Chondrocyte (in vitro differentiated cells): ENCODE measurements at regions not wholly inside any gene's neighbourhood (a gene's known extent, or its start where the extent isn't known, plus 50 kb on each side); places are given as distances from the start of the nearest gene placed in this dataset.

Source experiments
- DNase-seq: peaks from one replicate; pipeline ENCODE4 v3.0.0; 2021; ENCODE audit warnings: mixed read lengths, low spot score
- H3K27ac Mint-ChIP-seq: one replicate; pipeline ENCODE4 v1.8.0; 2021; ENCODE audit warnings: mild to moderate bottlenecking, moderate library complexity, mixed read lengths; ENCODE audit not compliant: unreplicated experiment
- H3K27me3 Mint-ChIP-seq: 2 replicates; pipeline ENCODE4 v1.8.0; 2021; ENCODE audit warnings: low read depth, mixed read lengths
- H3K36me3 Mint-ChIP-seq: 2 replicates; pipeline ENCODE4 v1.8.0; 2021; ENCODE audit warnings: low read depth, mixed read lengths
- H3K4me1 Mint-ChIP-seq: 2 replicates; pipeline ENCODE4 v1.8.0; 2021; ENCODE audit warnings: low read depth, mild to moderate bottlenecking, mixed read lengths
- H3K4me3 Mint-ChIP-seq: one replicate; pipeline ENCODE4 v1.8.0; 2021; ENCODE audit warnings: mild to moderate bottlenecking, moderate library complexity, mixed read lengths; ENCODE audit not compliant: unreplicated experiment
- H3K9me3 Mint-ChIP-seq: 2 replicates; pipeline ENCODE4 v1.8.0; 2021; ENCODE audit warnings: low read depth, mixed read lengths
- TF ChIP-seq, protein P1 (sequence below): fragments of 200-600 bp; sonication (generic); IDR thresholded peaks from 2 replicates; pipeline ENCODE4 v1.5.0; 2021; ENCODE audit warnings: antibody characterized with exemption, mild to moderate bottlenecking, moderate library complexity

DNA sequence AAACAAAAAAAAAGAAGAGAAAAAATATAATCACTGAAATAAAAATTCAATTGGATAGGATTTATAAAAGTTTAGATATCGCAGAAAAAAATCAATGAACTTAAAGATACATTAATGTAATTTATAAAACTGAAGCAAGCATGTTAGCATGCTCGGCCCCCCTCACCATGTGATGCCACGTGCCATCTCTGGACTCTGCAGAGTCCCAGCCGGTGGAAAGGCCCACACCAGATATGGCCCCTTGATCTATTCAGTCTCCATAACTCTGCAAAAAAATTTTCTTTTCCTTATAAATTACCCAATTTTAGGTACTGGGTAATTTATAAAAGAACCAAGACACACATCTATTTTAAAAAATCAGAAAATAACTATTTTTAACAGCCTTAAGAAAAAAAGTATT lies 476.0 kb upstream of the ANO3 start:
- peaks cover 3% of the 10 kb centered on the region for H3K27me3 Mint-ChIP-seq
- H3K4me1 Mint-ChIP-seq: peaks cover 4% of the 10 kb centered on the region
- H3K4me3 Mint-ChIP-seq: no peak overlapping the region
- no peaks in the 10 kb centered on the region for H3K36me3 Mint-ChIP-seq
- TF ChIP-seq, protein P1, sequence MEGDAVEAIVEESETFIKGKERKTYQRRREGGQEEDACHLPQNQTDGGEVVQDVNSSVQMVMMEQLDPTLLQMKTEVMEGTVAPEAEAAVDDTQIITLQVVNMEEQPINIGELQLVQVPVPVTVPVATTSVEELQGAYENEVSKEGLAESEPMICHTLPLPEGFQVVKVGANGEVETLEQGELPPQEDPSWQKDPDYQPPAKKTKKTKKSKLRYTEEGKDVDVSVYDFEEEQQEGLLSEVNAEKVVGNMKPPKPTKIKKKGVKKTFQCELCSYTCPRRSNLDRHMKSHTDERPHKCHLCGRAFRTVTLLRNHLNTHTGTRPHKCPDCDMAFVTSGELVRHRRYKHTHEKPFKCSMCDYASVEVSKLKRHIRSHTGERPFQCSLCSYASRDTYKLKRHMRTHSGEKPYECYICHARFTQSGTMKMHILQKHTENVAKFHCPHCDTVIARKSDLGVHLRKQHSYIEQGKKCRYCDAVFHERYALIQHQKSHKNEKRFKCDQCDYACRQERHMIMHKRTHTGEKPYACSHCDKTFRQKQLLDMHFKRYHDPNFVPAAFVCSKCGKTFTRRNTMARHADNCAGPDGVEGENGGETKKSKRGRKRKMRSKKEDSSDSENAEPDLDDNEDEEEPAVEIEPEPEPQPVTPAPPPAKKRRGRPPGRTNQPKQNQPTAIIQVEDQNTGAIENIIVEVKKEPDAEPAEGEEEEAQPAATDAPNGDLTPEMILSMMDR: no peak
- no peaks in the 10 kb centered on the region for H3K9me3 Mint-ChIP-seq
- no peak overlapping the region for H3K27ac Mint-ChIP-seq
- DNase-seq: no peak

DNA sequence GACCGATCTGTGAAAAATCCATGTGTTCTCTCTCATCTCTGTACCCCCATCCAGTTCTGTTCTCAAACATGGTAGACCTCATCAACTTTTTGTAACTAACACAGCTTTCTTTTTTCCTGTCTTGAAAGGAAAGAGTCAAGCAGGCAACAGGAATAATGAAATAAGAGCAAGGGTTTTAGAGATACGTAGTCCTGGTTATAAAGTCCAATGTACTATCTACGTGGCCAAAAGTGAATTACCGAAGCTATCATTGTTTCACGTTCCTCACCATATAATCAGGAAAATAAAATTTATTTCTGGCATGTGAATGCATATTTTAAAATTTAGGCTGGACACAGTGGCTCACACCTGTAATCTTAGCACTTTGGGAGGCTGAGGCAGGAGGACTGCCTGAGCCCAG lies 472.2 kb upstream of the ANO3 start:
- TF ChIP-seq, protein P1: no peak
- no peak overlapping the region for H3K4me3 Mint-ChIP-seq
- DNase-seq: no peak
- H3K27me3 Mint-ChIP-seq: peaks cover 3% of the 10 kb centered on the region
- H3K4me1 Mint-ChIP-seq: peaks cover 4% of the 10 kb centered on the region
- H3K36me3 Mint-ChIP-seq: no peaks in the 10 kb centered on the region
- no peak overlapping the region for H3K27ac Mint-ChIP-seq
- H3K9me3 Mint-ChIP-seq: no peaks in the 10 kb centered on the region

DNA sequence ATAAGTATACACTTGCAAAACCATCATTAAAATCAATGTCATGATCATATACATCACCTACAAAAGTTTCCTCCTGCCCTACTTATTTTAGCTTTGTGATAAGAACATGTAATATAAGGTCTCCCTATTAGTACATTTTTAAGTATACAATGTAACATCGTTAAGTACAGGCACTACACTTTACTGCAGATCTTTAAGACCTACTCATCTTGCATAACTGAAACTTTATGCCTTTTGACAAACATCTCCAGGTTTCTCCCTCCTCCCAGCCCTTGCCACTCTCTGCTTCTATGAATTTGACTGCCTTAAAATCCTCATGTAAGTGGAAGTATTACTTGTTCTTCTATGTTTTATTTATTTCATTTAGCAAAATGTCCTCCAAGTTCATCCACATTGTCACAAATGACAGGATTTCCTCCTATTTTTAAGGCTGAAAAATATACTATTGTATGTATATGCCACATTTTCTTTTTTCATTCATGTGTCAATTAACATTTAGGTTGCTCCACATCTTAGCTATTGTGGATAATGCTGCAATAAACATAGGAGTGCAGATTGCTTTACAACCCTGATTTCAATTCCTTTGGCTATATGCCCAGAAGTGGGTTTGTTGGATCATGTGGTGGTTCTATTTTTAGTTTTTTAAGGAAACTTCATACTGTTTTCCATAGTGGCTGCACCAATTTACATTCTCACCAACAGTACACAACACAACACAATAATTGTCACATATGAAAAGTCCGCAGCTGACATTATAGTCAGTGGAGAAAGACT lies 471.1 kb upstream of the ANO3 start:
- no peak for DNase-seq
- Mint-ChIP-seq H3K36me3 (no peaks in the 10 kb centered on the region), H3K9me3 (no peaks in the 10 kb centered on the region), H3K27me3 (peaks cover 3% of the 10 kb centered on the region), H3K4me1 (peaks cover 4% of the 10 kb centered on the region), H3K27ac (no peak overlapping the region), H3K4me3 (no peak overlapping the region)
- TF ChIP-seq, protein P1: no peak

DNA sequence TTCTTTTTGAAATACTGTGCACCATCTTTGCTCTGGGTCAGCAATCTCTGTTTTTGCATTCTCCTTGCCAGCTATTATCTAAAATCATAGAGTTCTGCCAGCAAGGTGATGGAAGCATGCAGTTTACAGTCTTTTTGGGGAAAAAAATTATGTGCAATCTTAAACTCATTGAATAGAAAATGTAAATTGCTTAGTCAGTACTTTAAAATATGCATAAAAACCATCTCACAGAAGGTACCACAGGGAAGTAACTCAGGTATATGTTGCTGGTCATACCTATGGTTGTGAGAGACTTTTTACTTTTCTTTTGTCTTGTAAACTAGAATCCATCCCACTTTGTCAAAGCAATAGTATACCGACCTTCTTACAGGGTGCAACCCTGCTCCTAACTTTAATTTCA lies 469.8 kb upstream of the ANO3 start:
- Mint-ChIP-seq H3K27me3 (peaks cover 4% of the 10 kb centered on the region), H3K4me3 (no peak overlapping the region), H3K36me3 (no peaks in the 10 kb centered on the region), H3K27ac (no peak overlapping the region), H3K9me3 (no peaks in the 10 kb centered on the region), H3K4me1 (peaks cover 4% of the 10 kb centered on the region)
- DNase-seq: no peak
- TF ChIP-seq, protein P1: no peak

DNA sequence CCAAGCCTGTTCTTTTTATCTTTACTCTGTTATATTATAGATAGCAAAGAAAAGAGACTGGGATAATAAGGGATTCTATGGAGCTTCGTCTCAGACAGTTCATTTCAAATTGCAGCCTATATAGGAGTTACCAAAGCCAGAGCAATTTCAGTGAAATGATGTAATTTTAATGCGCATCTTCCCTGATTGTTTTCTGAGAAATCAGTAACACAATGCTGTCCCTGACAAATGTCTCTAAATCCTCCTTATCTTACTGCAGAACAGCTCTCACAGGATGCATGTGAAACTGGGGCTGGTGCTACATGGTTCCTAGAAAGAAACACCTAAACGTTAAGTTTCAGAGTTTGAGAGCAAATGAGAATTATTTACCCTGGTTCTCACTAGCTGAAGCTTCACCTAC lies 467.9 kb upstream of the ANO3 start:
- no peak for DNase-seq
- peaks cover 4% of the 10 kb centered on the region for H3K4me1 Mint-ChIP-seq
- H3K27me3 Mint-ChIP-seq: peaks cover 4% of the 10 kb centered on the region
- no peak overlapping the region for H3K4me3 Mint-ChIP-seq
- no peak overlapping the region for H3K27ac Mint-ChIP-seq
- TF ChIP-seq, protein P1: no peak
- H3K36me3 Mint-ChIP-seq: no peaks in the 10 kb centered on the region
- no peaks in the 10 kb centered on the region for H3K9me3 Mint-ChIP-seq
